Suprapubic skin (tissue), 4 donors: ENCODE measurements at regions not wholly inside any gene's neighbourhood (a gene's known extent, or its start where the extent isn't known, plus 50 kb on each side); places are given as distances from the start of the nearest gene placed in this dataset.

Source experiments
- EP300 ChIP-seq: sonication (generic); formaldehyde crosslinking; IDR thresholded peaks from one replicate; pipeline ENCODE4 v1.6.1; 2017; ENCODE audit warnings: antibody characterized with exemption
- POLR2A ChIP-seq, 2 donors: fragments of 450-650 bp; IDR thresholded peaks; one replicate each; pipeline ENCODE4 v1.6.1; 2017; ENCODE audit warnings: antibody characterized with exemption in 2 of 2, mild to moderate bottlenecking in 2 of 2, moderate library complexity in 2 of 2
- POLR2AphosphoS5 ChIP-seq, 3 donors: sonication (generic); formaldehyde crosslinking; IDR thresholded peaks; one replicate each; pipeline ENCODE4 v1.6.1; 2017; ENCODE audit warnings: antibody characterized with exemption in 3 of 3
- TF ChIP-seq, protein P1 (sequence below), 2 donors: fragments of 200-600 bp in 1 of 2; fragments of 450-650 bp in 1 of 2; sonication (generic) in 1 of 2; IDR thresholded peaks; one replicate each; pipeline ENCODE4 v1.5.1; 2016 to 2019; ENCODE audit warnings: antibody characterized with exemption in 2 of 2, mild to moderate bottlenecking in 1 of 2, moderate library complexity in 1 of 2

DNA sequence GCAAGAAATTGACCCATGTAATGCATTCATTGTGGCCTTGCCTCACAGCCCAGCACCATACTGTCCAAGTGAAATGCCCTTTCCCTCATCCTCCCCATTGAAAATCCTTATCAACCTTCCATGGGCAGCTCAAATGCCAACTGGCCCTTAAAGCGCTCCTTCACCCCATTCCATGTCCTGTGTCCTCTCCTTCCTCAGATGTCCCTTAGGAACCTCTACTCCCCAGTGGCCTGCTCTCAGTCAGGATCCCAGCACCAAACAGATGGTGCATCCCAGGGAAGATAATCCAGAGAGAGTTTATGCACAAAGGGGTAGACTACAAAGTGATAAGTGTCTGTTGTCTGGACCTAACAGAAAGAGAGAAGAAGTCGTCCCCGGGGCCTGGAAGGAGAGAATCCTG, 407.4 kb upstream of the ZNF507 start:
- TF ChIP-seq EP300 (no peak), POLR2A (IDR thresholded peaks at IDR 0.05) (no peak), POLR2AphosphoS5 (IDR thresholded peaks at IDR 0.05) (no peak)
- TF ChIP-seq, protein P1, sequence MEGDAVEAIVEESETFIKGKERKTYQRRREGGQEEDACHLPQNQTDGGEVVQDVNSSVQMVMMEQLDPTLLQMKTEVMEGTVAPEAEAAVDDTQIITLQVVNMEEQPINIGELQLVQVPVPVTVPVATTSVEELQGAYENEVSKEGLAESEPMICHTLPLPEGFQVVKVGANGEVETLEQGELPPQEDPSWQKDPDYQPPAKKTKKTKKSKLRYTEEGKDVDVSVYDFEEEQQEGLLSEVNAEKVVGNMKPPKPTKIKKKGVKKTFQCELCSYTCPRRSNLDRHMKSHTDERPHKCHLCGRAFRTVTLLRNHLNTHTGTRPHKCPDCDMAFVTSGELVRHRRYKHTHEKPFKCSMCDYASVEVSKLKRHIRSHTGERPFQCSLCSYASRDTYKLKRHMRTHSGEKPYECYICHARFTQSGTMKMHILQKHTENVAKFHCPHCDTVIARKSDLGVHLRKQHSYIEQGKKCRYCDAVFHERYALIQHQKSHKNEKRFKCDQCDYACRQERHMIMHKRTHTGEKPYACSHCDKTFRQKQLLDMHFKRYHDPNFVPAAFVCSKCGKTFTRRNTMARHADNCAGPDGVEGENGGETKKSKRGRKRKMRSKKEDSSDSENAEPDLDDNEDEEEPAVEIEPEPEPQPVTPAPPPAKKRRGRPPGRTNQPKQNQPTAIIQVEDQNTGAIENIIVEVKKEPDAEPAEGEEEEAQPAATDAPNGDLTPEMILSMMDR (IDR thresholded peaks at IDR 0.05) = no peak
